GM21619 (cell line): ENCODE measurements at regions not wholly inside any gene's neighbourhood (a gene's known extent, or its start where the extent isn't known, plus 50 kb on each side); places are given as distances from the start of the nearest gene placed in this dataset.

ENCODE experiments used
- ATAC-seq: cut with Tn5 transposase; IDR thresholded peaks from one replicate; pipeline ENCODE4 v1.9.1; 2021; ENCODE audit not compliant: unreplicated experiment

- ATAC-seq, result no peak
Observed at GRCh38 chr9:80571953-80572352, 1000.2 kb downstream of the TLE4 start.

- ATAC-seq, result no peak
Observed at GRCh38 chr9:80569236-80569635, 997.5 kb downstream of the TLE4 start.

GRCh38 chr9:80561526-80561925 lies 989.8 kb downstream of the TLE4 start:
- ATAC-seq, result no peak

- no peak for ATAC-seq
Observed at GRCh38 chr9:80560976-80561375, 989.2 kb downstream of the TLE4 start.

- ATAC-seq, result no peak
Observed at GRCh38 chr9:80557256-80557655, 985.5 kb downstream of the TLE4 start.

- no peak for ATAC-seq
Observed at GRCh38 chr9:80556631-80557030, 984.9 kb downstream of the TLE4 start.

- no peak for ATAC-seq
Observed at GRCh38 chr9:80555782-80556325, 984.1 kb downstream of the TLE4 start.

- no peak for ATAC-seq
Observed at GRCh38 chr9:80554856-80555255, 983.1 kb downstream of the TLE4 start.

GRCh38 chr9:80554301-80554700 lies 982.5 kb downstream of the TLE4 start:
- ATAC-seq, result no peak

- no peak for ATAC-seq
Observed at GRCh38 chr9:80552931-80553330, 981.2 kb downstream of the TLE4 start.

- ATAC-seq, result no peak
Observed at GRCh38 chr9:80550181-80550580, 978.4 kb downstream of the TLE4 start.

- no peak for ATAC-seq
Observed at GRCh38 chr9:80547613-80548012, 975.8 kb downstream of the TLE4 start.

GRCh38 chr9:80540387-80540786 lies 968.6 kb downstream of the TLE4 start:
- ATAC-seq, result no peak

GRCh38 chr9:80538976-80539375 lies 967.2 kb downstream of the TLE4 start:
- no peak for ATAC-seq

- no peak for ATAC-seq
Observed at GRCh38 chr9:80522465-80522864, 950.7 kb downstream of the TLE4 start.

GRCh38 chr9:80521151-80521550 lies 949.4 kb downstream of the TLE4 start:
- ATAC-seq, result no peak

GRCh38 chr9:80520231-80520630 lies 948.5 kb downstream of the TLE4 start:
- no peak for ATAC-seq

- no peak for ATAC-seq
Observed at GRCh38 chr9:80518441-80518840, 946.7 kb downstream of the TLE4 start.

GRCh38 chr9:80516679-80517078 lies 944.9 kb downstream of the TLE4 start:
- no peak for ATAC-seq

GRCh38 chr9:80509358-80509757 lies 937.6 kb downstream of the TLE4 start:
- no peak for ATAC-seq

GRCh38 chr9:80507611-80508010 lies 935.8 kb downstream of the TLE4 start:
- ATAC-seq, result no peak

- no peak for ATAC-seq
Observed at GRCh38 chr9:80504601-80505230, 933.0 kb downstream of the TLE4 start.

GRCh38 chr9:80503671-80504281 lies 932.0 kb downstream of the TLE4 start:
- ATAC-seq, result no peak
